ENCODE measurements at regions not wholly inside any gene's neighbourhood (a gene's known extent, or its start where the extent isn't known, plus 50 kb on each side); places are given as distances from the start of the nearest gene placed in this dataset.
"Not testable (repeated sequence)": the region's sequence is repeated elsewhere in the genome, so short reads cannot be mapped to it uniquely, and the experiment has no call there.

- no peak for DNase-seq
Measured at GRCh38 chr1:200316148-200316803, 93.6 kb downstream of the ZNF281 start.

- DNase-seq: no peak
Measured at GRCh38 chr1:200314085-200314750, 95.6 kb downstream of the ZNF281 start.

GRCh38 chr1:200311256-200311655 lies 98.6 kb downstream of the ZNF281 start:
- DNase-seq: no peak

- no peak for DNase-seq
Measured at GRCh38 chr1:200310824-200311223, 99.0 kb downstream of the ZNF281 start.

GRCh38 chr1:200307755-200308066 lies 102.1 kb downstream of the ZNF281 start:
- DNase-seq: no peak

GRCh38 chr1:200306944-200307754 lies 102.7 kb downstream of the ZNF281 start:
- no peak for DNase-seq

GRCh38 chr1:200305806-200306205 lies 104.0 kb downstream of the ZNF281 start:
- DNase-seq: no peak

- no peak for DNase-seq
Measured at GRCh38 chr1:200304171-200304570, 105.7 kb downstream of the ZNF281 start.

GRCh38 chr1:200302921-200303290 lies 106.9 kb downstream of the ZNF281 start:
- DNase-seq: no peak

GRCh38 chr1:200302192-200302920 lies 107.5 kb downstream of the ZNF281 start:
- DNase-seq: peak; percentile 47 to 49

- DNase-seq: no peak
Measured at GRCh38 chr1:200301152-200301551, 108.7 kb downstream of the ZNF281 start.

GRCh38 chr1:200299571-200299970 lies 110.3 kb downstream of the ZNF281 start:
- no peak for DNase-seq

- no peak for DNase-seq
Measured at GRCh38 chr1:200298242-200298641, 111.6 kb downstream of the ZNF281 start.

- no peak for DNase-seq
Measured at GRCh38 chr1:200296091-200296661, 113.7 kb downstream of the ZNF281 start.

- DNase-seq: no peak
Measured at GRCh38 chr1:200294241-200294640, 115.6 kb downstream of the ZNF281 start.

- DNase-seq: no peak
Measured at GRCh38 chr1:200292699-200293098, 117.1 kb downstream of the ZNF281 start.

- no peak for DNase-seq
Measured at GRCh38 chr1:200291106-200291505, 118.7 kb downstream of the ZNF281 start.

- no peak for DNase-seq
Measured at GRCh38 chr1:200290010-200290685, 119.7 kb downstream of the ZNF281 start.

GRCh38 chr1:200288226-200288625 lies 121.6 kb downstream of the ZNF281 start:
- DNase-seq: no peak

- DNase-seq: not testable (repeated sequence)
Measured at GRCh38 chr1:200284236-200284635, 125.6 kb downstream of the ZNF281 start.

GRCh38 chr1:200282497-200283122 lies 127.2 kb downstream of the ZNF281 start:
- no peak for DNase-seq
